Lower leg skin (tissue), 3 donors: ENCODE measurements at regions not wholly inside any gene's neighbourhood (a gene's known extent, or its start where the extent isn't known, plus 50 kb on each side); places are given as distances from the start of the nearest gene placed in this dataset.

Experiments used
- POLR2A ChIP-seq, 2 donors: fragments of 450-650 bp; IDR thresholded peaks; one replicate each; pipeline ENCODE4 v1.6.1; 2016 to 2017; ENCODE audit warnings: antibody characterized with exemption in 2 of 2, mild to moderate bottlenecking in 1 of 2, moderate library complexity in 1 of 2
- TF ChIP-seq, protein P1 (sequence below), 3 donors: fragments of 450-650 bp; IDR thresholded peaks; one replicate each; pipeline ENCODE4 v1.5.1; 2016; ENCODE audit warnings: antibody characterized with exemption in 3 of 3, mild to moderate bottlenecking in 3 of 3, moderate library complexity in 2 of 3

DNA sequence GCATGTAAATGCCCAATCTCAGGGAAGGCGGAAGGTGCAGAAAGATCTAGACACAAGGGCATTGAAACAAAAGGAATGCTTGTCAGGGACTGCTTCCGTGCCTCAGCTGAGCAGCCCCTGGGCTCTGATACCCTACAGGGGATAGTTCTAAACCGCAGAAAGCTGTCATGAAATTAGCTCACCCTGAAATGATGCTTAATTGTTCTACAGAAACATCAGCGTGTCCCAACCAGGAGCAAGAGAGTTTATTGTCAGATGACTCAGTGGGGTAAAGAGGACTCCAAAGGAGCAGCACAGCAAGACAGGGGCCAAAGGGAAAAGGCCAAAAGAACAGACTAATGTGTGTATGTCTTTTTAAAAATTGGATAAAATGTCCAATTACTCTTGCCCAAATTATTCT is 258.4 kb upstream of the JARID2 start:
- TF ChIP-seq, protein P1, sequence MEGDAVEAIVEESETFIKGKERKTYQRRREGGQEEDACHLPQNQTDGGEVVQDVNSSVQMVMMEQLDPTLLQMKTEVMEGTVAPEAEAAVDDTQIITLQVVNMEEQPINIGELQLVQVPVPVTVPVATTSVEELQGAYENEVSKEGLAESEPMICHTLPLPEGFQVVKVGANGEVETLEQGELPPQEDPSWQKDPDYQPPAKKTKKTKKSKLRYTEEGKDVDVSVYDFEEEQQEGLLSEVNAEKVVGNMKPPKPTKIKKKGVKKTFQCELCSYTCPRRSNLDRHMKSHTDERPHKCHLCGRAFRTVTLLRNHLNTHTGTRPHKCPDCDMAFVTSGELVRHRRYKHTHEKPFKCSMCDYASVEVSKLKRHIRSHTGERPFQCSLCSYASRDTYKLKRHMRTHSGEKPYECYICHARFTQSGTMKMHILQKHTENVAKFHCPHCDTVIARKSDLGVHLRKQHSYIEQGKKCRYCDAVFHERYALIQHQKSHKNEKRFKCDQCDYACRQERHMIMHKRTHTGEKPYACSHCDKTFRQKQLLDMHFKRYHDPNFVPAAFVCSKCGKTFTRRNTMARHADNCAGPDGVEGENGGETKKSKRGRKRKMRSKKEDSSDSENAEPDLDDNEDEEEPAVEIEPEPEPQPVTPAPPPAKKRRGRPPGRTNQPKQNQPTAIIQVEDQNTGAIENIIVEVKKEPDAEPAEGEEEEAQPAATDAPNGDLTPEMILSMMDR (IDR thresholded peaks at IDR 0.05), result no peak
- no peak for TF ChIP-seq POLR2A (IDR thresholded peaks at IDR 0.05)
